GM12878 (cell line): ENCODE measurements at regions not wholly inside any gene's neighbourhood (a gene's known extent, or its start where the extent isn't known, plus 50 kb on each side); places are given as distances from the start of the nearest gene placed in this dataset.

ENCODE experiments used
- ATAC-seq: fragments of 200-7000 bp; cut with Tn5 transposase; 3 replicates; pipeline ENCODE4 v1.9.1; 2020; ENCODE audit warnings: mild to moderate bottlenecking, moderate library complexity
- BruUV-seq: library from RNA; stranded (reverse); fragments of 400-500 nt; replicated peaks from 2 replicates; lab custom pipeline; 2021; lab: Mats Ljungman, UMichigan
- CTCF ChIA-PET: fragments of 300-600 bp; sonication (Branson Sonifier 250); formaldehyde crosslinking; extraction: SDS; loops from one replicate; lab custom pipeline; 2021; ENCODE audit warnings: inconsistent platforms; lab: Yijun Ruan, JAX
- POLR2A ChIA-PET: fragments of 350-600 bp; formaldehyde crosslinking; extraction: SDS; loops from one replicate; lab custom pipeline; 2021; ENCODE audit warnings: inconsistent platforms; lab: Charles Lee
- RAD21 ChIA-PET: fragments of 300-600 bp; sonication (Branson Sonifier 250); formaldehyde crosslinking; loops from one replicate; lab custom pipeline; 2023; ENCODE audit warnings: antibody characterized with exemption; ENCODE audit not compliant: unreplicated experiment; lab: Charles Lee
- SMC1A ChIA-PET: fragments of 300-600 bp; sonication (Branson Sonifier 250); formaldehyde crosslinking; loops from one replicate; lab custom pipeline; 2023; ENCODE audit not compliant: unreplicated experiment, uncharacterized antibody; lab: Charles Lee
- DNase-seq: peaks from one replicate; pipeline ENCODE4 v3.0.0-alpha.2; 2011; ENCODE audit warnings: low read depth, low spot score
- FAIRE-seq: peaks from 3 replicates; lab custom pipeline; 2011; peaks lifted over from hg19 to GRCh38; lab: Jason Lieb, UNC
- H2AFZ ChIP-seq: 2 replicates; pipeline ENCODE4 v1.6.0; 2011; ENCODE audit warnings: low read depth, low read length, control low read depth; ENCODE audit not compliant: control insufficient read depth
- H3K27ac ChIP-seq: 2 replicates; pipeline ENCODE4 v1.5.1; 2011; ENCODE audit warnings: control low read depth; ENCODE audit not compliant: control insufficient read depth, insufficient read depth
- H3K27me3 ChIP-seq, 2 experiments: replicated peaks in 1 of 2; 2 replicates each; pipeline versions ENCODE4 v1.6.0 to v1.6.1; 2011; ENCODE audit warnings: low read length in 1 of 2; ENCODE audit not compliant: control insufficient read depth in 2 of 2, insufficient read depth in 2 of 2
- H3K36me3 ChIP-seq, 2 experiments: 2 replicates each; pipeline ENCODE4 v1.5.1; 2011; ENCODE audit warnings: low read length in 1 of 2; ENCODE audit not compliant: control insufficient read depth in 2 of 2, insufficient read depth in 2 of 2
- H3K4me1 ChIP-seq: 2 replicates; pipeline ENCODE4 v1.6.1; 2011; ENCODE audit warnings: mild to moderate bottlenecking, low read length, moderate library complexity, mixed read lengths; ENCODE audit not compliant: control insufficient read depth, insufficient read depth
- H3K4me2 ChIP-seq: 2 replicates; pipeline ENCODE4 v1.6.0; 2011; ENCODE audit warnings: control low read depth; ENCODE audit not compliant: control insufficient read depth, insufficient read depth
- H3K4me3 ChIP-seq: fragments of 200-600 bp; sonication (generic); 2 replicates; pipeline ENCODE4 v1.5.1; 2016
- H3K79me2 ChIP-seq: 2 replicates; pipeline ENCODE4 v1.6.0; 2011; ENCODE audit warnings: low read length; ENCODE audit not compliant: control insufficient read depth, insufficient read depth
- H3K9ac ChIP-seq: 2 replicates; pipeline ENCODE4 v1.8.0; 2011; ENCODE audit warnings: low read length, control low read depth, mixed read lengths; ENCODE audit not compliant: control insufficient read depth, insufficient read depth
- H3K9me3 ChIP-seq: replicated peaks from 3 replicates; pipeline ENCODE4 v1.5.1; 2011; ENCODE audit warnings: mild to moderate bottlenecking, low read length; ENCODE audit not compliant: control insufficient read depth, insufficient read depth
- H4K20me1 ChIP-seq: 2 replicates; pipeline ENCODE4 v1.6.0; 2011; ENCODE audit not compliant: control insufficient read depth, insufficient read depth
- BMI1 ChIP-seq: fragments of 450-650 bp; IDR thresholded peaks from 2 replicates; pipeline ENCODE4 v1.6.1; 2016; ENCODE audit warnings: mild to moderate bottlenecking, moderate library complexity, borderline replicate concordance
- DPF2 ChIP-seq: fragments of 450-650 bp; IDR thresholded peaks from 2 replicates; pipeline ENCODE4 v1.6.1; 2017; ENCODE audit warnings: mild to moderate bottlenecking
- ESRRA ChIP-seq: IDR thresholded peaks from 2 replicates; pipeline ENCODE4 v1.6.1; 2012; ENCODE audit warnings: mild to moderate bottlenecking, low read length, improper control_type of control experiment
- GATAD2B ChIP-seq: fragments of 450-650 bp; conservative IDR thresholded peaks from 2 replicates; pipeline ENCODE4 v1.6.1; 2017; ENCODE audit warnings: low read depth, mild to moderate bottlenecking, moderate library complexity
- HDAC6 ChIP-seq: fragments of 200-600 bp; sonication (generic); IDR thresholded peaks from one replicate; pipeline ENCODE4 v1.8.0; 2017; ENCODE audit warnings: antibody characterized with exemption; ENCODE audit not compliant: unreplicated experiment
- MTA2 ChIP-seq: fragments of 450-650 bp; IDR thresholded peaks from 2 replicates; pipeline ENCODE4 v1.6.1; 2016; ENCODE audit warnings: low read depth, mild to moderate bottlenecking, moderate library complexity
- NR2C1 ChIP-seq: fragments of 450-650 bp; IDR thresholded peaks from 2 replicates; pipeline ENCODE4 v1.6.1; 2017; ENCODE audit warnings: antibody characterized with exemption, mild to moderate bottlenecking, moderate library complexity
- RELA ChIP-seq: fragments of 450-650 bp; IDR thresholded peaks from 2 replicates; pipeline ENCODE4 v1.8.0; 2014; ENCODE audit warnings: borderline replicate concordance; ENCODE audit not compliant: partially characterized antibody
- SREBF2 ChIP-seq: IDR thresholded peaks from 2 replicates; pipeline ENCODE4 v1.6.1; 2012; ENCODE audit warnings: mild to moderate bottlenecking, low read length
- TBL1XR1 ChIP-seq: IDR thresholded peaks from 2 replicates; pipeline ENCODE4 v1.6.1; 2012; ENCODE audit warnings: low read depth, low read length, improper control_type of control experiment
- YBX1 ChIP-seq: fragments of 450-650 bp; IDR thresholded peaks from 2 replicates; pipeline ENCODE4 v1.6.1; 2016; ENCODE audit warnings: antibody characterized with exemption
- ZNF207 ChIP-seq: fragments of 450-650 bp; IDR thresholded peaks from 2 replicates; pipeline ENCODE4 v1.6.1; 2014; ENCODE audit warnings: antibody characterized with exemption, mild to moderate bottlenecking, borderline replicate concordance
- WGBS: methylation state at CpG from one replicate; pipeline ENCODE4 v1.1.6; 2016; ENCODE audit warnings: low lambda C conversion rate; ENCODE audit not compliant: insufficient replicate concordance, insufficient coverage; ENCODE audit errors: missing lambda C conversion rate; 5-methylcytosine and 5-hydroxymethylcytosine counted together
- in situ Hi-C: fragments of 300-500 bp; cut with MboI; formaldehyde crosslinking; loops from 9 replicates; pipeline ENCODE4 v1.14.3; 2018; ENCODE audit warnings: mixed read lengths
- intact Hi-C: fragments of 100-400 bp; cut with micrococcal nuclease; formaldehyde crosslinking; loops from one replicate; pipeline ENCODE4 v1.14.2; 2022; ENCODE audit not compliant: unreplicated experiment
- TF ChIP-seq, protein P1 (sequence below): fragments of 450-650 bp; IDR thresholded peaks from 2 replicates; pipeline ENCODE4 v1.6.1; 2014; ENCODE audit warnings: mild to moderate bottlenecking
- TF ChIP-seq, protein P2 (sequence below): IDR thresholded peaks from 2 replicates; pipeline ENCODE4 v1.6.1; 2012; ENCODE audit warnings: mild to moderate bottlenecking, low read depth, low read length
- TF ChIP-seq, protein P3 (sequence below): fragments of 450-650 bp; IDR thresholded peaks from 2 replicates; pipeline ENCODE4 v1.6.1; 2017; ENCODE audit warnings: low read depth, mild to moderate bottlenecking, moderate library complexity
- TF ChIP-seq, protein P4 (sequence below): fragments of 450-650 bp; formaldehyde crosslinking; IDR thresholded peaks from 2 replicates; pipeline ENCODE4 v1.5.0; 2022; ENCODE audit warnings: mild to moderate bottlenecking, missing genetic modification characterization

DNA sequence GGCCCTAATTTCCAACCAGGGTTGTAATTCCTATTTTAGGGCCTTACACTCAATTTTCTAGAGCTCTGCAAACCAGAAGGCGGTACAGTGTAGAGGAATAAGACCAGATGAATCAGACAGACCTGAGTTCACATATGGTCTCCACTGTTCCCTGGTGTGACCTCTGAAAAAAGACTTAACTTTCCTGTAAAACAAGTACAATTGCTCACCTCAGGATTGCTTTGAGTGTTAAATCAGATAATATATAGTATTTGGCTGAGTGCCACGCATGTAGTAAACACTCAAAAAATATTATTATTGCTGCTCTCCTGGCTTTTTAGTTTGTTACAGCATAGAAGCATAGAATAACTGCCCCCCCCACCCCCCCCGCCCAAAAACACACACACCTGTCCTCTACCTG, 51.0 kb upstream of the STT3B start:
- intact Hi-C loops (no loop called here), in situ Hi-C loops (no loop called here)
- no TSS peak for BruUV-seq
- H4K20me1 ChIP-seq, result no peaks in the 10 kb centered on the region
- ChIA-PET RAD21 (interaction anchor here (0.6 to 1.1 kb wide), 3 partner anchors 11 to 251 kb away, joined by 3 read pairs; no protein-coding TSS in a partner anchor), POLR2A (interaction anchor here (0.6 kb wide), 1 partner anchor 249 kb away, joined by 3 read pairs; no protein-coding TSS in a partner anchor), CTCF (no interaction called here), SMC1A (interaction anchor here (0.7 kb wide), 1 partner anchor 97 kb away, joined by 3 read pairs; no protein-coding TSS in a partner anchor)
- no peak overlapping the region for H3K4me2 ChIP-seq
- no peak overlapping the region for H3K9ac ChIP-seq
- H3K9me3 ChIP-seq, result peaks cover 2% of the 10 kb centered on the region; the same call in 1 of the 3 replicates
- no peaks in the 10 kb centered on the region for H3K79me2 ChIP-seq
- no peaks in the 10 kb centered on the region for H3K36me3 ChIP-seq
- H3K4me1 ChIP-seq, result no peaks in the 10 kb centered on the region
- ATAC-seq (no peak), FAIRE-seq (no peak), DNase-seq (no peak)
- H3K4me3 ChIP-seq, result no peak overlapping the region
- no peaks in the 10 kb centered on the region for H3K27me3 ChIP-seq
- no peak for TF ChIP-seq HDAC6
- TF ChIP-seq TBL1XR1, result no peak
- TF ChIP-seq, protein P1, sequence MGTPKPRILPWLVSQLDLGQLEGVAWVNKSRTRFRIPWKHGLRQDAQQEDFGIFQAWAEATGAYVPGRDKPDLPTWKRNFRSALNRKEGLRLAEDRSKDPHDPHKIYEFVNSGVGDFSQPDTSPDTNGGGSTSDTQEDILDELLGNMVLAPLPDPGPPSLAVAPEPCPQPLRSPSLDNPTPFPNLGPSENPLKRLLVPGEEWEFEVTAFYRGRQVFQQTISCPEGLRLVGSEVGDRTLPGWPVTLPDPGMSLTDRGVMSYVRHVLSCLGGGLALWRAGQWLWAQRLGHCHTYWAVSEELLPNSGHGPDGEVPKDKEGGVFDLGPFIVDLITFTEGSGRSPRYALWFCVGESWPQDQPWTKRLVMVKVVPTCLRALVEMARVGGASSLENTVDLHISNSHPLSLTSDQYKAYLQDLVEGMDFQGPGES, result no peak
- no peak for TF ChIP-seq MTA2
- TF ChIP-seq ESRRA, result no peak
- TF ChIP-seq, protein P2, sequence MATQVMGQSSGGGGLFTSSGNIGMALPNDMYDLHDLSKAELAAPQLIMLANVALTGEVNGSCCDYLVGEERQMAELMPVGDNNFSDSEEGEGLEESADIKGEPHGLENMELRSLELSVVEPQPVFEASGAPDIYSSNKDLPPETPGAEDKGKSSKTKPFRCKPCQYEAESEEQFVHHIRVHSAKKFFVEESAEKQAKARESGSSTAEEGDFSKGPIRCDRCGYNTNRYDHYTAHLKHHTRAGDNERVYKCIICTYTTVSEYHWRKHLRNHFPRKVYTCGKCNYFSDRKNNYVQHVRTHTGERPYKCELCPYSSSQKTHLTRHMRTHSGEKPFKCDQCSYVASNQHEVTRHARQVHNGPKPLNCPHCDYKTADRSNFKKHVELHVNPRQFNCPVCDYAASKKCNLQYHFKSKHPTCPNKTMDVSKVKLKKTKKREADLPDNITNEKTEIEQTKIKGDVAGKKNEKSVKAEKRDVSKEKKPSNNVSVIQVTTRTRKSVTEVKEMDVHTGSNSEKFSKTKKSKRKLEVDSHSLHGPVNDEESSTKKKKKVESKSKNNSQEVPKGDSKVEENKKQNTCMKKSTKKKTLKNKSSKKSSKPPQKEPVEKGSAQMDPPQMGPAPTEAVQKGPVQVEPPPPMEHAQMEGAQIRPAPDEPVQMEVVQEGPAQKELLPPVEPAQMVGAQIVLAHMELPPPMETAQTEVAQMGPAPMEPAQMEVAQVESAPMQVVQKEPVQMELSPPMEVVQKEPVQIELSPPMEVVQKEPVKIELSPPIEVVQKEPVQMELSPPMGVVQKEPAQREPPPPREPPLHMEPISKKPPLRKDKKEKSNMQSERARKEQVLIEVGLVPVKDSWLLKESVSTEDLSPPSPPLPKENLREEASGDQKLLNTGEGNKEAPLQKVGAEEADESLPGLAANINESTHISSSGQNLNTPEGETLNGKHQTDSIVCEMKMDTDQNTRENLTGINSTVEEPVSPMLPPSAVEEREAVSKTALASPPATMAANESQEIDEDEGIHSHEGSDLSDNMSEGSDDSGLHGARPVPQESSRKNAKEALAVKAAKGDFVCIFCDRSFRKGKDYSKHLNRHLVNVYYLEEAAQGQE, result no peak
- TF ChIP-seq GATAD2B, result no peak
- TF ChIP-seq, protein P3, sequence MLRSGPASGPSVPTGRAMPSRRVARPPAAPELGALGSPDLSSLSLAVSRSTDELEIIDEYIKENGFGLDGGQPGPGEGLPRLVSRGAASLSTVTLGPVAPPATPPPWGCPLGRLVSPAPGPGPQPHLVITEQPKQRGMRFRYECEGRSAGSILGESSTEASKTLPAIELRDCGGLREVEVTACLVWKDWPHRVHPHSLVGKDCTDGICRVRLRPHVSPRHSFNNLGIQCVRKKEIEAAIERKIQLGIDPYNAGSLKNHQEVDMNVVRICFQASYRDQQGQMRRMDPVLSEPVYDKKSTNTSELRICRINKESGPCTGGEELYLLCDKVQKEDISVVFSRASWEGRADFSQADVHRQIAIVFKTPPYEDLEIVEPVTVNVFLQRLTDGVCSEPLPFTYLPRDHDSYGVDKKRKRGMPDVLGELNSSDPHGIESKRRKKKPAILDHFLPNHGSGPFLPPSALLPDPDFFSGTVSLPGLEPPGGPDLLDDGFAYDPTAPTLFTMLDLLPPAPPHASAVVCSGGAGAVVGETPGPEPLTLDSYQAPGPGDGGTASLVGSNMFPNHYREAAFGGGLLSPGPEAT, result no peak
- TF ChIP-seq SREBF2, result no peak
- TF ChIP-seq NR2C1, result no peak
- TF ChIP-seq BMI1, result no peak
- TF ChIP-seq YBX1, result no peak
- no peak for TF ChIP-seq ZNF207
- TF ChIP-seq, protein P4, sequence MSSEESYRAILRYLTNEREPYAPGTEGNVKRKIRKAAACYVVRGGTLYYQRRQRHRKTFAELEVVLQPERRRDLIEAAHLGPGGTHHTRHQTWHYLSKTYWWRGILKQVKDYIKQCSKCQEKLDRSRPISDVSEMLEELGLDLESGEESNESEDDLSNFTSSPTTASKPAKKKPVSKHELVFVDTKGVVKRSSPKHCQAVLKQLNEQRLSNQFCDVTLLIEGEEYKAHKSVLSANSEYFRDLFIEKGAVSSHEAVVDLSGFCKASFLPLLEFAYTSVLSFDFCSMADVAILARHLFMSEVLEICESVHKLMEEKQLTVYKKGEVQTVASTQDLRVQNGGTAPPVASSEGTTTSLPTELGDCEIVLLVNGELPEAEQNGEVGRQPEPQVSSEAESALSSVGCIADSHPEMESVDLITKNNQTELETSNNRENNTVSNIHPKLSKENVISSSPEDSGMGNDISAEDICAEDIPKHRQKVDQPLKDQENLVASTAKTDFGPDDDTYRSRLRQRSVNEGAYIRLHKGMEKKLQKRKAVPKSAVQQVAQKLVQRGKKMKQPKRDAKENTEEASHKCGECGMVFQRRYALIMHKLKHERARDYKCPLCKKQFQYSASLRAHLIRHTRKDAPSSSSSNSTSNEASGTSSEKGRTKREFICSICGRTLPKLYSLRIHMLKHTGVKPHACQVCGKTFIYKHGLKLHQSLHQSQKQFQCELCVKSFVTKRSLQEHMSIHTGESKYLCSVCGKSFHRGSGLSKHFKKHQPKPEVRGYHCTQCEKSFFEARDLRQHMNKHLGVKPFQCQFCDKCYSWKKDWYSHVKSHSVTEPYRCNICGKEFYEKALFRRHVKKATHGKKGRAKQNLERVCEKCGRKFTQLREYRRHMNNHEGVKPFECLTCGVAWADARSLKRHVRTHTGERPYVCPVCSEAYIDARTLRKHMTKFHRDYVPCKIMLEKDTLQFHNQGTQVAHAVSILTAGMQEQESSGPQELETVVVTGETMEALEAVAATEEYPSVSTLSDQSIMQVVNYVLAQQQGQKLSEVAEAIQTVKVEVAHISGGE (CRISPR knock-in tag), result no peak
- TF ChIP-seq DPF2, result no peak
- no peak for TF ChIP-seq RELA
- no peak overlapping the region for H2AFZ ChIP-seq
- WGBS, result 32% methylated on average over 3 of the region's 3 CpGs
- no peak overlapping the region for H3K27ac ChIP-seq
